BLaER1 (cell line): ENCODE measurements at regions not wholly inside any gene's neighbourhood (a gene's known extent, or its start where the extent isn't known, plus 50 kb on each side); places are given as distances from the start of the nearest gene placed in this dataset.
"Not testable (repeated sequence)": the region's sequence is repeated elsewhere in the genome, so short reads cannot be mapped to it uniquely, and the experiment has no call there.

Experiments
- H3K27ac ChIP-seq: shearing (Covaris generic); formaldehyde crosslinking; 2 replicates; pipeline ENCODE4 v1.8.1; 2022
- H3K27me3 ChIP-seq: shearing (Covaris generic); formaldehyde crosslinking; 2 replicates; pipeline ENCODE4 v1.8.1; 2022
- H3K36me3 ChIP-seq: shearing (Covaris generic); formaldehyde crosslinking; 2 replicates; pipeline ENCODE4 v1.8.1; 2022
- H3K4me1 ChIP-seq: shearing (Covaris generic); formaldehyde crosslinking; 2 replicates; pipeline ENCODE4 v1.8.1; 2022
- H3K4me2 ChIP-seq: shearing (Covaris generic); formaldehyde crosslinking; 2 replicates; pipeline ENCODE4 v1.8.1; 2022
- H3K4me3 ChIP-seq: shearing (Covaris generic); formaldehyde crosslinking; 2 replicates; pipeline ENCODE4 v1.8.1; 2022
- H3K9ac ChIP-seq: shearing (Covaris generic); formaldehyde crosslinking; 2 replicates; pipeline ENCODE4 v1.8.1; 2022
- H3K9me3 ChIP-seq: shearing (Covaris generic); formaldehyde crosslinking; 2 replicates; pipeline ENCODE4 v1.8.1; 2022
- H4K20me1 ChIP-seq: shearing (Covaris generic); formaldehyde crosslinking; 2 replicates; pipeline ENCODE4 v1.8.1; 2022
- Cebpa-rat ChIP-seq: shearing (Covaris generic); IDR thresholded peaks from 2 replicates; pipeline ENCODE4 v1.8.1; 2022

DNA sequence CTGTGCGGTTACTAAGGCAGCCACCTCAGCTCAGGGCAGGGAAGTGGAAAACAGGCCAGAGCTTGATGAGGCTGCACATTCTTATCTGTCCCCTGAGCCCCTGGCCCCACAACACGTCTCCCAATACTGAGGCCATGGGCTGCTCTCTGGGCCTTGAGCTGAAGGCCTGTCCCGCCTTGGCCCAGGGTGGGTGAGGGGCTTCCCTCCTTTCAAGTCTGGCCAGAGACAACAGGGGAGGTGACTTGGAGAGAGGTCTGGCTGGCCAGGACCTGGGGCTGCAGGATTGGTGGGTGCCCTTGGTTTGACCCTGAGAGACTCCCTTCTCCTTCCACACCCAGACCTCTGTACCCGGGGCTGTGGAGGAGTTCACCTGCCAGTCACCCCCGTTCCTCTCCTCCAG is 563.8 kb downstream of the PTPRU start:
- peak overlapping the region; percentile 82 for H3K4me2 ChIP-seq

GRCh38 chr1:29798699-29799566 is 562.6 kb downstream of the PTPRU start:
- Histone ChIP-seq H3K27ac (no peak overlapping the region), H3K27me3 (no peaks in the 10 kb centered on the region), H3K9ac (no peak overlapping the region), H3K36me3 (no peaks in the 10 kb centered on the region), H3K4me2 (no peak overlapping the region; the same call in 1 of the 2 replicates), H3K4me3 (no peak overlapping the region), H3K4me1 (peaks cover 48% of the 10 kb centered on the region), H4K20me1 (no peaks in the 10 kb centered on the region), H3K9me3 (peaks cover 25% of the 10 kb centered on the region)
- TF ChIP-seq Cebpa-rat, result no peak

More for the DNA sequence above, 563.8 kb downstream of the PTPRU start:
- Histone ChIP-seq H3K27ac (peak overlapping the region; percentile 77), H4K20me1 (no peaks in the 10 kb centered on the region), H3K27me3 (no peaks in the 10 kb centered on the region), H3K36me3 (no peaks in the 10 kb centered on the region), H3K4me1 (peaks cover 58% of the 10 kb centered on the region), H3K9ac (0 out of 2 replicates have a peak overlapping the region, but pooled peaks have one; percentile 48), H3K9me3 (peaks cover 22% of the 10 kb centered on the region), H3K4me3 (0 out of 2 replicates have a peak overlapping the region, but pooled peaks have one; percentile 2)
- no peak for TF ChIP-seq Cebpa-rat

- not testable (repeated sequence) for H3K27me3 ChIP-seq, H4K20me1 ChIP-seq, H3K9ac ChIP-seq, H3K36me3 ChIP-seq, H3K4me2 ChIP-seq, H3K27ac ChIP-seq, H3K4me3 ChIP-seq
- Histone ChIP-seq H3K4me1 (peaks cover 40% of the 10 kb centered on the region), H3K9me3 (peaks cover 25% of the 10 kb centered on the region)
Measured at GRCh38 chr1:29797125-29797524, 560.8 kb downstream of the PTPRU start.

DNA sequence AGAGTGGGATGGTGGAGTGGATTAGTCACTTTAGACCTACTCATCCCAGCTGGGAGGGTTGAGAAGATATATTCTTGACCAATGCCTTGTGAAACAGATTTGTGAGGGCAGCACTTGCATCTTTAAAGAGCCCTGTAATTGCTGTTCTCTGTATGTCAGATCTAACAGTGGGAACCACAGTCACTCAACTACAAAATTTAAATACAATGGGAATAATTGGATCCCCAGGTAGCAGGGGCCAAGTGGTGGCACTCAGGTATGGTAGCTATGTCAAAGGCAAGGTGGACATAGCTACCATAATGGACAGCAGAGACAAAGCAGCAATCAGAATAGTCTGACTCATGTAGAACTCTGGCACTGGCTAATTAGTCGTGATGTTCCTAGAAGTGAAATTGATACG is 559.6 kb downstream of the PTPRU start:
- H3K9me3 ChIP-seq, result peaks cover 25% of the 10 kb centered on the region
- H3K4me1 ChIP-seq, result peaks cover 28% of the 10 kb centered on the region
- not testable (repeated sequence) for H3K36me3 ChIP-seq, H3K9ac ChIP-seq, H3K4me3 ChIP-seq, H3K27ac ChIP-seq, H3K4me2 ChIP-seq, H4K20me1 ChIP-seq, H3K27me3 ChIP-seq

DNA sequence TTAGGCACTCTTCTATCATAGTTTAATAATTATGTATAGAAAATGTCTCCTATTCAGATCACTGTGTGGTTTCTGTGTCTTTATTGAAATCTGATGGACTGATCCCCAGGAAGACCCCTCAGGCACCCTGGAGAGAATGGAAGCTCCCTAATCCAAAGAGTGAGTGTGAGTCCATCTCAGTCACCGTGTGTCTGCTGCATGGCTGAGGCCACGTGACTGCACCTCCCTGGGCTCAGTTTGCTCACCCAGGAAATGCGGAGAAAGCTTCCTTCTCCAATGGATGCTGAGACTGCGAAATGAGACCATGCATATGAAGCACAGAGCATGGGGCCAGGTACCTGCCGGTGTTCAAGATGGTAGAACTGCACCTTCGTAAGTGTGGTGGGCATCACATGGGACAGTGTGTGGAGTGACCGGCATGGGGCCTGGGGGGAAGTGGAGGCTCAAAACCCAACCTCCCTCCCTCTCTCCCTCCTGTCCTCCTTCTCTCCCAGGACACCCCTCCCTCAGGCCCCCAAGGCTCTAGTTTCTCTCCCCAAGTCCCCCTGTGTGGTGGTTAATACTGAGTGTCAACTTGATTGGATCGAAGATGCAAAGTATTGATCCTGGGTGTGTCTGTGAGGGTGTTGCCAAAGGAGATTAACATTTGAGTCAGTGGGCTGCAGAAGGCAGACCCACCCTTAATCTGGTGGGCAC is 557.5 kb downstream of the PTPRU start:
- Histone ChIP-seq H3K4me3 (no peak overlapping the region), H4K20me1 (no peaks in the 10 kb centered on the region), H3K9ac (no peak overlapping the region), H3K4me2 (peak overlapping the region; percentile 60), H3K27me3 (no peaks in the 10 kb centered on the region), H3K36me3 (no peaks in the 10 kb centered on the region), H3K4me1 (peaks cover 12% of the 10 kb centered on the region), H3K9me3 (peaks cover 25% of the 10 kb centered on the region), H3K27ac (peak overlapping the region; percentile 75)
- TF ChIP-seq Cebpa-rat, result no peak

GRCh38 chr1:29793101-29793546 is 556.8 kb downstream of the PTPRU start:
- H3K9me3 ChIP-seq, result peaks cover 25% of the 10 kb centered on the region
- H3K27me3 ChIP-seq, result no peaks in the 10 kb centered on the region
- TF ChIP-seq Cebpa-rat, result peak; percentile 100
- no peaks in the 10 kb centered on the region for H3K36me3 ChIP-seq
- H3K4me2 ChIP-seq, result peak overlapping the region; percentile 60
- H3K4me3 ChIP-seq, result no peak overlapping the region
- no peak overlapping the region for H3K9ac ChIP-seq
- peaks cover 12% of the 10 kb centered on the region for H3K4me1 ChIP-seq
- H4K20me1 ChIP-seq, result no peaks in the 10 kb centered on the region
- peak overlapping the region; percentile 75 for H3K27ac ChIP-seq

- Histone ChIP-seq H3K9me3 (peaks cover under 1% of the 10 kb centered on the region; the same call in 1 of the 2 replicates), H3K9ac (no peak overlapping the region), H3K27me3 (no peaks in the 10 kb centered on the region), H3K4me1 (peaks cover 12% of the 10 kb centered on the region), H4K20me1 (no peaks in the 10 kb centered on the region), H3K36me3 (no peaks in the 10 kb centered on the region), H3K4me2 (no peak overlapping the region), H3K4me3 (no peak overlapping the region), H3K27ac (no peak overlapping the region)
- TF ChIP-seq Cebpa-rat, result no peak
Measured at GRCh38 chr1:29789910-29790247, 553.6 kb downstream of the PTPRU start.

GRCh38 chr1:29789221-29789909 is 553.0 kb downstream of the PTPRU start:
- Histone ChIP-seq H3K9me3 (no peaks in the 10 kb centered on the region), H3K27me3 (no peaks in the 10 kb centered on the region), H3K27ac (no peak overlapping the region), H3K4me1 (peaks cover 12% of the 10 kb centered on the region), H3K36me3 (no peaks in the 10 kb centered on the region), H4K20me1 (no peaks in the 10 kb centered on the region), H3K4me3 (no peak overlapping the region), H3K4me2 (no peak overlapping the region), H3K9ac (no peak overlapping the region)
- no peak for TF ChIP-seq Cebpa-rat

DNA sequence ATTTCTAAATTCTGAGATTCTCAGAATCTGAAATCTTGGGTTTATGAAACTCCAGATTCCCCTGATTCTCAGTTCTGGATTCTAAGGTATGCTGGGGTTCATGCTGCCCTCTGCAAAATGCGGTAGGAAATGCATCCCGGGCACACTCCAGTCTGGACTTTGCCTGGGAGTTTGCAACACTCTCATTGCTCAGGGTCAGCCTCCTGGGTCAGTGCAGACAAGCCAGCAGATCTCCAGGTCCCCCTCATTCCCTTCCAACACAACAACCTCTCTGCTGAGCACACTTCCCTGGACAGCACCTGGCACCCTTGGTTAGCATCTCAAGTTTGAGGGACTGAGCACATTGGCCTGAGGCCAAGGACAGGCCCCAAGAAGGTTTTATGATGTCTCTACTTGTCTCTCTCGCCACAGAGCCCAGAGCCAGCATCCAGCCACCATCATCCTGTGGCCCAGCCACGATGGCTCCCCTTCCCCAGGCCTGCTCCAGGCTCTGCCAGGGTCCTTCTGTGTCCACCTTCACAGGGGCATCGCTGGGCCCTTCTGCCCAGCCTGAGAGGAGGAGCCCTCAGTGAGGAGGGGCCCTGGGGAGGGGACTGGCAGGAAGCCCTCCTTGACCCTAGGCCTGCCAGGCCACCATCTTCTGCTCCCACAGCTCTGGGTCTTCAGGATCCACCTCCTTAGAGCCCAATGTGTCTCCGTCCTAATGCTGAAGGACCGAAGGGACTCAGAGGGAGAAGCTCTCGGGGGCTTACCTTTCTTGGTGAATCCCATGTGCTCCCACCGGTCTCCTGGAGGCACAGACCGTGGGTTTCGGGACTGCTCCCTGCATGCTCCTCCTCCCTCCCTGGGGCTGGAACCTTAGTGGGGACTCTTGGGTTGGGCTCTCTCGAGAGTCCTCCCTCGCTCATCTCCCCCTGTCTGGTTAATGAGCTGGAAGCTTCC is 550.7 kb downstream of the PTPRU start:
- Histone ChIP-seq H3K4me3 (no peak overlapping the region), H3K4me2 (no peak overlapping the region), H3K36me3 (no peaks in the 10 kb centered on the region), H3K9ac (no peak overlapping the region), H3K4me1 (no peaks in the 10 kb centered on the region), H3K27me3 (no peaks in the 10 kb centered on the region), H4K20me1 (no peaks in the 10 kb centered on the region), H3K27ac (no peak overlapping the region), H3K9me3 (no peaks in the 10 kb centered on the region)
- TF ChIP-seq Cebpa-rat, result no peak
